Stimulated activated CD4-positive, alpha-beta T cell treated with anti-CD3 and anti-CD28 coated beads, Interleukin-15, amount 100 ng/mL, for 24 hours (primary cell): ENCODE measurements at regions not wholly inside any gene's neighbourhood (a gene's known extent, or its start where the extent isn't known, plus 50 kb on each side); places are given as distances from the start of the nearest gene placed in this dataset.

Experiments
- DNase-seq: peaks from one replicate; pipeline ENCODE4 v3.0.0-alpha.2; 2020

- DNase-seq, result no peak
These were observed 337.3 kb upstream of the GHITM start for GRCh38 chr10:83801983-83802382.

GRCh38 chr10:83806717-83807116 is 332.6 kb upstream of the GHITM start:
- DNase-seq, result no peak

GRCh38 chr10:83809001-83809400 is 330.3 kb upstream of the GHITM start:
- no peak for DNase-seq

- DNase-seq, result no peak
These were observed 322.4 kb upstream of the GHITM start for GRCh38 chr10:83816942-83817341.

DNA sequence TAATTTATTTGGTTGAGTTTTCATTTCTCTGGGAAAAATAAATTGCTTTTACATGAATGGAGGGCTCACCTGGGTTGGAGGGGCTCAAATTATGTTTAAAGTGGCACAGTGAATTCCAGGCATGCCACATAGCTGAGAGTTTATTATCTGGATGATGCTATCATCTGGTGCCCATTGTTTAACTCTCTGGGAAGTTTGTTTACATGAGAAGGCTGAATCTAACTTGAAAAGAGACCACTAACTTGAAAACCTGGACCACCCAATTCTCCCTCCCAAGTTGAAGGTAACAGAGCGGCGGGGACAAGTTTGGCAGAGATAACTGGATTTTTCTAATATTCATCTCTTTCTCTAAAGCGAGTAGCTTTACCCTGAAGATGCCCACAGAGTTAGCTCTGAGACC is 321.5 kb upstream of the GHITM start:
- DNase-seq, result no peak

DNA sequence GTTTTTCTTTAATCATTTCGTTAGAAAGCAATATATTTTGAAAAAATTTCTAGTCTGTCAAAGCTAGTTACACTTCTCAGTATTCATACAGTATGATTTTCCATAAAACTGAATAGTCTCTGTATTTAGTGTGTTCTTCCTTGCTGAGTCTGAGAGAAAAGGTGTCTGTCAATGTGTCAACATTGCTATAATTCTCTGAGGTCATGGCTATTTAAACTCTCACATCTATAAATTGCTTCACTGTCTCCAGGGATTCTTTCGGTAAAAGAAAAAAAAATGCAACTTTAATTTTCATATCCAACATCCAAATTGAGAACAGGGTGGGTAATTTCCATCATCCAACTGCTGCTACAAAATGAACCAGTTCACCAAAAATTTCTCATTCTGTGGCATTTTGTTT is 319.7 kb upstream of the GHITM start:
- DNase-seq, result no peak

GRCh38 chr10:83820033-83820432 is 319.3 kb upstream of the GHITM start:
- DNase-seq, result no peak

DNA sequence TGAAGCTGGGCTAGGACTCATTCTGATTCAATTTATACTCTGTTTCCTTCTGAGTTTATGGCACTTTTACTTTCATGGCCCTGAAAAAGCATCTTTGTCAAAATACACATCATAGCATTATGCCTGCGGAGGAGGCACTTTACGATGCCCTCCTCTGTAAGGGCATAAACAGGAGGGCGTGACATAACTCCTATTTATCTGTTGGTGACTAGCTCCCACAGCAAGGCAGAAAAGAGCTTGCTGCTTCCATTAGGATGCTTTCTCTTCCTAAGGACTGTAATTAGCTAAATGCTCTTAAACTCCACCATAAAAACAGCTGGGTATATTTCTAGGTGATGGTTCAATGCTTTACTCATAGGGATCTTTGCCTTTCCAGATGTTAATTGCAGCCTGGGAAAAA is 315.2 kb upstream of the GHITM start:
- DNase-seq, result no peak

GRCh38 chr10:83834096-83834495 is 305.2 kb upstream of the GHITM start:
- DNase-seq, result no peak

- DNase-seq, result no peak
These were observed 303.2 kb upstream of the GHITM start for GRCh38 chr10:83835945-83836745.

DNA sequence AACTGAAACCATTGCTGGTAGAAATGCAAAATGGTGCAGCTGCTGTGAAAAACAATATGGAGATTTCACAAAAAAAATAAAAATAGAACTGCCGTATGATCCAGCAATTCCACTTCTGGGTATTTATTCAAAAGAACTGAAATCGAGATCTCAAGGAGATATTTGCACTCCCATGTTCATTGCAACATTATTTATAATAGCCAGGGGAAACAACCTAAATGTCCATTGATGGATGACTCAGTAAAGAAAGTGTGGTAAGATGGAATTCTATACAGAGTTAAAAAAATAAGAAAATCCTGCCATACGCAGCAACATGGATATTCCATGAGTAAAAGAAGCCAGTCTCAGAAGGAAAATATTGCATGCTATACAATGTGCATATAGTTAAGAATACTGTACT is 290.6 kb upstream of the GHITM start:
- no peak for DNase-seq

DNA sequence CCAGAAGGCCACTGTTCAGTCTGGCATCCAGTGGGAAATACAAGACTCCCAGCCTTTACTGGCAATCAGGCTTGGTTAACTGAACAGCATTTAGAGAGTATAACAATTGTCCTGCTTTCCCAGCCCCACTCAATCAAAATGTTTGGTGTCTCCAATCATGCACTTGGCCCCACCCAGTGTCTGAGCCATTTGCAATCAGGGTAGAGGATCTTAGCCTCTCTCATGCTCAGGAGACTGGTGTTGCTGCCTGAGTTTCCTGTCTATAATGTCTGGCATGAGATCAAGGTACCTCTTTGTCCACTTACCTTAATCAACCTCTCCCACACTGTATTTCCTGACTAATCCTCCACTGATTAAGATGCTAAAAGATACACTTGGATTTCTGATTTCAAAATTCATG is 290.2 kb upstream of the GHITM start:
- DNase-seq, result no peak

GRCh38 chr10:83852146-83852545 is 287.2 kb upstream of the GHITM start:
- no peak for DNase-seq

GRCh38 chr10:83862723-83863122 is 276.6 kb upstream of the GHITM start:
- DNase-seq, result no peak

GRCh38 chr10:83863283-83863966 is 275.9 kb upstream of the GHITM start:
- no peak for DNase-seq

DNA sequence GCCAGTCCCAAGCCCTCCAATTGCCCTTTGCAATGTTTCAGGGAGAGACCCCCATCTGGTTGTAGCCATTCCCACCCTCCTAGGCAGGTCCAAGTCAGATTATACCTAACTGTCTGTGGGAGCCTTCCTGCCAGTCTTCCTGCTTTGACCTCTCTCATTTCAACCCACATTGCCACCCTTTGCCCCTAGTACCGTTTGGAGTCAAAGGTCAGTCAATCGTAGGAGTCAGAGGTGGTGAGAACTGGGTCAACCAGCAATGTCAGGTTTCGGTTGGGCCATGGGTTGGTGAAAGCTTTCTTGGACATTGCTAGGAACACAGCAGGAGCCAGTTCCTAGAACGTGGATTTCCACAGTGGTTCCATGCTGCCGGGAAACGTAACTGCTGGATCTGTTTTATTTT is 269.4 kb upstream of the GHITM start:
- no peak for DNase-seq

GRCh38 chr10:83871187-83872081 is 267.9 kb upstream of the GHITM start:
- peak; percentile 69 for DNase-seq

- DNase-seq, result no peak
These were observed 259.0 kb upstream of the GHITM start for GRCh38 chr10:83880252-83880791.

GRCh38 chr10:83881661-83882060 is 257.6 kb upstream of the GHITM start:
- DNase-seq, result no peak

DNA sequence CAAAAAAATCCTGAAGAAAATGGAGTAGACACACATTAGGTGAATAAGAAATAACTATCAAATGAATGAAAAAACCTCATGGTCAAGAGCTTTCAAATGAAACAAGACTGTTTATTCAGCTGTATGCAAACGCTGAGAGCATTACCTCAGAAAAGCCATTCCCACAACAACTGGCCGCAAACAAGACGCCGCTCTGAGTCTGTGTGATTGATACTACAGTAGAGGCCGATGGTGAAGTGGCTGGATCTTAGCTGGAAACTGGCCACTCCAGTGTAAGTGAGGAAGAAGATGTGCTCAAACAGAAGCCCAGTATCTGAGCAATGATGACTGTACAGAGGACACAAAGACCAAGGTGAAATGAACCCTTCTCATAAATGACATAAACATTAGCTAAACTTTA is 252.4 kb upstream of the GHITM start:
- no peak for DNase-seq

GRCh38 chr10:83892737-83893136 is 246.6 kb upstream of the GHITM start:
- no peak for DNase-seq

DNA sequence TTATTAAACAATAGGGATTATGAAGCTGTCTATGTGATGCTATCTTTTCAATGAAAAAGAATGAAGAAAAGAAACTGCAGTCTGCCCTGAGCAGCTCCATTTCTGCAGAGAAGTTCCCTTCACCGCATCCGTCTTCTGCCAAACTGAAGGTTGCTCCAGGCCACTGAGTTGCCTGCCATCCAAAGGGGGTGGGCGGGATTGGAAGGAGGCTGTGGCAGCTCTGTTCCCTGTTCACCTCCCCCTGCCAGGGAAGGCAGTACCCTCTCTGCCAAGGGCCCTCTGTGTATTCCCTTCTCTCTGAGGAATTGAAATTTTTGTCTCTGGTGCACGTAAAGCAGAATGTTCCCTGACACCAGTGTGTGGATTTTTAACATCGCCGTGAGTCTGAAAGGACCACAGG is 243.1 kb upstream of the GHITM start:
- no peak for DNase-seq

- no peak for DNase-seq
These were observed 241.7 kb upstream of the GHITM start for GRCh38 chr10:83897626-83898025.
